H9 (cell line): ENCODE measurements at regions not wholly inside any gene's neighbourhood (a gene's known extent, or its start where the extent isn't known, plus 50 kb on each side); places are given as distances from the start of the nearest gene placed in this dataset.

Experiments used
- DNase-seq: peaks from one replicate; pipeline ENCODE4 v3.0.0-alpha.2; 2017
- H2AFZ ChIP-seq: one replicate; pipeline ENCODE4 v1.6.1; 2013; ENCODE audit warnings: mild to moderate bottlenecking, low read length, control low read depth, moderate library complexity
- H2AK5ac ChIP-seq: 2 replicates; pipeline ENCODE4 v1.6.1; 2013; ENCODE audit warnings: low read length, control low read depth, mixed read lengths; ENCODE audit not compliant: insufficient read length
- H2BK120ac ChIP-seq: one replicate; pipeline ENCODE4 v1.6.1; 2013; ENCODE audit warnings: low read depth, mild to moderate bottlenecking, low read length, control low read depth, inconsistent platforms; ENCODE audit not compliant: poor library complexity, severe bottlenecking
- H2BK12ac ChIP-seq: 2 replicates; pipeline ENCODE4 v1.6.1; 2013; ENCODE audit warnings: low read length, control low read depth, mixed read lengths, low read depth; ENCODE audit not compliant: insufficient read length
- H2BK15ac ChIP-seq: 2 replicates; pipeline ENCODE4 v1.6.1; 2013; ENCODE audit warnings: low read depth, low read length, control low read depth
- H2BK20ac ChIP-seq: one replicate; pipeline ENCODE4 v1.6.1; 2013; ENCODE audit warnings: low read depth, mild to moderate bottlenecking, low read length, control low read depth, inconsistent platforms; ENCODE audit not compliant: poor library complexity, severe bottlenecking
- H2BK5ac ChIP-seq: 2 replicates; pipeline ENCODE4 v1.6.1; 2013; ENCODE audit warnings: low read length, control low read depth, mixed read lengths; ENCODE audit not compliant: insufficient read length
- H3K14ac ChIP-seq: 2 replicates; pipeline ENCODE4 v1.6.1; 2013; ENCODE audit warnings: low read length, control low read depth; ENCODE audit not compliant: insufficient read depth
- H3K18ac ChIP-seq: 2 replicates; pipeline ENCODE4 v1.6.1; 2013; ENCODE audit warnings: low read depth, mild to moderate bottlenecking, mixed read lengths, low read length, control low read depth; ENCODE audit not compliant: insufficient read length
- H3K23ac ChIP-seq: 2 replicates; pipeline ENCODE4 v1.6.1; 2013; ENCODE audit warnings: low read length, control low read depth, mixed read lengths, low read depth; ENCODE audit not compliant: insufficient read length
- H3K23me2 ChIP-seq: 2 replicates; pipeline ENCODE4 v1.6.1; 2013; ENCODE audit warnings: low read depth, mild to moderate bottlenecking, mixed read lengths, low read length, control low read depth; ENCODE audit not compliant: insufficient read length, poor library complexity, severe bottlenecking
- H3K27ac ChIP-seq: 2 replicates; pipeline ENCODE4 v1.5.1; 2013; ENCODE audit warnings: low read length, control low read depth, mixed read lengths, low read depth; ENCODE audit not compliant: insufficient read length
- H3K27me3 ChIP-seq: 2 replicates; pipeline ENCODE4 v1.6.1; 2013; ENCODE audit warnings: low read length, control low read depth, inconsistent platforms; ENCODE audit not compliant: insufficient read depth
- H3K4ac ChIP-seq: 2 replicates; pipeline ENCODE4 v1.6.1; 2013; ENCODE audit warnings: low read depth, mild to moderate bottlenecking, control low read depth, inconsistent platforms, low read length, moderate library complexity
- H3K4me1 ChIP-seq: 2 replicates; pipeline ENCODE4 v1.6.1; 2013; ENCODE audit warnings: low read length, control low read depth, inconsistent platforms; ENCODE audit not compliant: insufficient read depth
- H3K4me2 ChIP-seq: 2 replicates; pipeline ENCODE4 v1.6.1; 2013; ENCODE audit warnings: low read length, control low read depth, mixed read lengths; ENCODE audit not compliant: insufficient read length, insufficient read depth
- H3K56ac ChIP-seq: 2 replicates; pipeline ENCODE4 v1.6.1; 2013; ENCODE audit warnings: low read depth, mild to moderate bottlenecking, mixed read lengths, low read length, control low read depth; ENCODE audit not compliant: insufficient read length
- H3K79me1 ChIP-seq: 2 replicates; pipeline ENCODE4 v1.6.1; 2013; ENCODE audit warnings: low read depth, mild to moderate bottlenecking, moderate library complexity, low read length, control low read depth, inconsistent platforms; ENCODE audit not compliant: insufficient read depth, poor library complexity, severe bottlenecking
- H3K79me2 ChIP-seq: 2 replicates; pipeline ENCODE4 v1.6.1; 2013; ENCODE audit warnings: low read length, control low read depth, inconsistent platforms; ENCODE audit not compliant: insufficient read depth
- H3K9ac ChIP-seq: 2 replicates; pipeline ENCODE4 v1.6.1; 2013; ENCODE audit warnings: low read length, control low read depth, mixed read lengths; ENCODE audit not compliant: insufficient read length; ENCODE audit errors: extremely low read depth
- H3K9me3 ChIP-seq: one replicate; pipeline ENCODE4 v1.6.1; 2013; ENCODE audit warnings: low read depth, low read length, inconsistent platforms; ENCODE audit not compliant: control insufficient read depth
- H3T11ph ChIP-seq: one replicate; pipeline ENCODE4 v1.6.1; 2013; ENCODE audit warnings: mild to moderate bottlenecking, low read length, control low read depth, inconsistent platforms
- H4K20me1 ChIP-seq: one replicate; pipeline ENCODE4 v1.6.1; 2013; ENCODE audit not compliant: control insufficient read depth, insufficient read length, insufficient read depth
- H4K5ac ChIP-seq: 2 replicates; pipeline ENCODE4 v1.6.1; 2013; ENCODE audit warnings: low read depth, mild to moderate bottlenecking, mixed read lengths, low read length, control low read depth; ENCODE audit not compliant: insufficient read length
- H4K8ac ChIP-seq: replicated peaks from 2 replicates; pipeline ENCODE4 v1.6.1; 2013; ENCODE audit warnings: low read length, control low read depth, mixed read lengths, low read depth; ENCODE audit not compliant: insufficient read length
- H4K91ac ChIP-seq: 2 replicates; pipeline ENCODE4 v1.6.1; 2013; ENCODE audit warnings: low read depth, mild to moderate bottlenecking, moderate library complexity, mixed read lengths, low read length, control low read depth; ENCODE audit not compliant: insufficient read length
- H3K27ac Mint-ChIP-seq, 3 experiments: 2 replicates in 2 of 3; 3 replicates in 1 of 3; pipeline ENCODE4 v1.8.0; 2020 to 2021; ENCODE audit warnings: mixed read lengths in 3 of 3, mild to moderate bottlenecking in 1 of 3, moderate library complexity in 1 of 3
- H3K27me3 Mint-ChIP-seq: 2 replicates; pipeline ENCODE4 v1.8.0; 2021; ENCODE audit warnings: low read depth, mild to moderate bottlenecking, moderate library complexity, mixed read lengths
- H3K36me3 Mint-ChIP-seq, 3 experiments: 2 replicates in 2 of 3; 3 replicates in 1 of 3; pipeline ENCODE4 v1.8.0; 2020 to 2021; ENCODE audit warnings: low read depth in 3 of 3, mixed read lengths in 3 of 3; ENCODE audit not compliant: insufficient read depth in 1 of 3
- H3K4me1 Mint-ChIP-seq, 2 experiments: 2 replicates each; pipeline ENCODE4 v1.8.0; 2020; ENCODE audit warnings: mixed read lengths in 2 of 2
- H3K4me3 Mint-ChIP-seq, 2 experiments: 2 replicates in 1 of 2; 3 replicates in 1 of 2; pipeline ENCODE4 v1.8.0; 2020 to 2021; ENCODE audit warnings: mild to moderate bottlenecking in 2 of 2, mixed read lengths in 2 of 2, moderate library complexity in 1 of 2
- H3K9me3 Mint-ChIP-seq, 2 experiments: 2 replicates in 1 of 2; 3 replicates in 1 of 2; pipeline ENCODE4 v1.8.0; 2020; ENCODE audit warnings: mild to moderate bottlenecking in 2 of 2, mixed read lengths in 2 of 2, moderate library complexity in 1 of 2
- CTCF ChIP-seq: fragments of 200-600 bp; sonication (generic); conservative IDR thresholded peaks from 3 replicates; pipeline ENCODE4 v1.8.0; 2021; ENCODE audit warnings: antibody characterized with exemption, mild to moderate bottlenecking

DNA sequence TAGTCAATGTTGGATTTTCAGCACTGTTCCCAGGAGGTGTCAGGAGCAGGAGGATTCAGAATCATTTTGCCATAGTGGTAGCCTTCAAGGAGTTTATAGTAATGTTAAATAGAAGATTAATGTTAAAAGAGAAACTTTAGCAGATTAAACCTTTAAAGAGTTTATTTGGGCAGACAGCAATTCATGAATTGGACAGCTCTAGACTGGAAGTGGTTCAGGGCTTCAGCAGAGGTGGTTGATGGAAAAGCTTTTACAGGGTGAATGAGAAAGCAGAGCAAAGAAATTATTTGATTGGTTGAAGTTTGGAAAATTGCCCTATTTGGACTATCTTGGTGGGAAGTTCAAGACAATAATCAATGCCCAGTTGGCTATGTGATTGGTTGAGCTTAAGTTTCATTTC is 416.6 kb upstream of the TBL1XR1 start:
- no peak for DNase-seq
- no peak overlapping the region for H3K18ac ChIP-seq
- H3K4me1 Mint-ChIP-seq, result peaks cover 34 to 40% of the 10 kb centered on the region in 2 experiments

More for the DNA sequence above, 416.6 kb upstream of the TBL1XR1 start:
- no peak overlapping the region for H2BK15ac ChIP-seq
- no peaks in the 10 kb centered on the region for H3K9me3 Mint-ChIP-seq
- no peak overlapping the region for H3K56ac ChIP-seq
- no peak overlapping the region for H3K27ac ChIP-seq
- no peak overlapping the region for H4K5ac ChIP-seq
- H4K20me1 ChIP-seq, result no peaks in the 10 kb centered on the region
- no peaks in the 10 kb centered on the region for H3K27me3 ChIP-seq
- no peaks in the 10 kb centered on the region for H3K79me2 ChIP-seq
- H3K4ac ChIP-seq, result no peak overlapping the region
- H2BK12ac ChIP-seq, result no peak overlapping the region
- H4K91ac ChIP-seq, result no peak overlapping the region
- H3K4me3 Mint-ChIP-seq, result no peak overlapping the region
- H3K23ac ChIP-seq, result no peak overlapping the region
- no peak overlapping the region for H3K14ac ChIP-seq
- no peaks in the 10 kb centered on the region for H3K23me2 ChIP-seq
- H3K4me1 ChIP-seq, result peaks cover 6% of the 10 kb centered on the region; the same call in 1 of the 2 replicates
- H3K9ac ChIP-seq, result no peak overlapping the region
- H3K27me3 Mint-ChIP-seq, result no peaks in the 10 kb centered on the region
- no peak overlapping the region for H2AFZ ChIP-seq
- H3T11ph ChIP-seq, result no peak overlapping the region
- H4K8ac ChIP-seq, result no peak overlapping the region
- TF ChIP-seq CTCF, result no peak
- no peak overlapping the region for H2BK120ac ChIP-seq
- H3K36me3 Mint-ChIP-seq, result no peaks in the 10 kb centered on the region; a peak in 1 of 7 replicates
- H2BK5ac ChIP-seq, result no peak overlapping the region
- no peak overlapping the region for H3K27ac Mint-ChIP-seq
- H3K79me1 ChIP-seq, result no peaks in the 10 kb centered on the region
- no peak overlapping the region for H3K4me2 ChIP-seq
- no peak overlapping the region for H2AK5ac ChIP-seq
- no peak overlapping the region for H2BK20ac ChIP-seq
- no peaks in the 10 kb centered on the region for H3K9me3 ChIP-seq
